Left colon (tissue), 2 donors: ENCODE measurements at regions not wholly inside any gene's neighbourhood (a gene's known extent, or its start where the extent isn't known, plus 50 kb on each side); places are given as distances from the start of the nearest gene placed in this dataset.
"Not testable (repeated sequence)": the region's sequence is repeated elsewhere in the genome, so short reads cannot be mapped to it uniquely, and the experiment has no call there.

Experiments used
- ATAC-seq: fragments of 200-7000 bp; cut with Tn5 transposase; one replicate; pipeline ENCODE4 v1.9.1; 2020; ENCODE audit warnings: mild to moderate bottlenecking, moderate library complexity
- DNase-seq, 2 donors: peaks; one replicate each; pipeline ENCODE4 v3.0.0-alpha.2; 2020
- intact Hi-C, 2 donors: fragments of 100-400 bp; cut with DNase I in 1 of 2; cut with micrococcal nuclease in 1 of 2; formaldehyde crosslinking; loops; one replicate each; pipeline versions ENCODE4 v1.11.2 to v1.14.0; 2022; cut with DNase I, micrococcal nuclease
- donor health status: DM: no; HTN: no; CAD: no.
- donor health status: DM: yes; HTN: yes; CAD: no.

- intact Hi-C loops, DNase-seq, ATAC-seq: not testable (repeated sequence)
These were observed 166.6 kb downstream of the GOLGA6L4 start for GRCh38 chr15:84401891-84402840.

- ATAC-seq, result no peak
- no peak for DNase-seq
- intact Hi-C loops, result no loop called here
These were observed 167.5 kb downstream of the GOLGA6L4 start for GRCh38 chr15:84402856-84403608.

DNA sequence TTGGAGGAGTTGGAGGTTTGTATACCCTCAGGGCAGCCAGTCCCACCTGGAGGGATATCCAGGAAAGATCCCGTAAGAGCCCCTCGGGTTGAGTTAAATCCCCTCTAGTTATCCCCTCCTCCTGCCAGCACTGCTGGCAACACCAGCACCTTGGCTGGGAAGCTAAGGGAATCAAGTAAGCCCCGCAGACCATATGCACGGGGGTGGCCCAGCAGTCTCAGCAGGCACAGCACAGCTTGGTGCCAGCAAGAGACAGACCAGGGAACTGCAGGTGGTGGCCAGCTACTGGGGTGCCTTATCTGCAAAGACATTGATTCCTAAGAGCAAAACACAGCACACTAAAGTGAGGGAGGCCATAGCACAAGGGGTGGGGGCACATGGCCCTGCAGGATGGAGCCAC, 173.8 kb downstream of the GOLGA6L4 start:
- intact Hi-C loops, ATAC-seq, DNase-seq: not testable (repeated sequence)

- ATAC-seq, intact Hi-C loops, DNase-seq: not testable (repeated sequence)
These were observed 179.2 kb upstream of the ZSCAN2 start for GRCh38 chr15:84421513-84422181.

GRCh38 chr15:84425327-84425726, 175.5 kb upstream of the ZSCAN2 start:
- ATAC-seq, intact Hi-C loops, DNase-seq: not testable (repeated sequence)

- ATAC-seq, intact Hi-C loops, DNase-seq: not testable (repeated sequence)
These were observed 127.4 kb upstream of the ZSCAN2 start for GRCh38 chr15:84473305-84473877.

DNA sequence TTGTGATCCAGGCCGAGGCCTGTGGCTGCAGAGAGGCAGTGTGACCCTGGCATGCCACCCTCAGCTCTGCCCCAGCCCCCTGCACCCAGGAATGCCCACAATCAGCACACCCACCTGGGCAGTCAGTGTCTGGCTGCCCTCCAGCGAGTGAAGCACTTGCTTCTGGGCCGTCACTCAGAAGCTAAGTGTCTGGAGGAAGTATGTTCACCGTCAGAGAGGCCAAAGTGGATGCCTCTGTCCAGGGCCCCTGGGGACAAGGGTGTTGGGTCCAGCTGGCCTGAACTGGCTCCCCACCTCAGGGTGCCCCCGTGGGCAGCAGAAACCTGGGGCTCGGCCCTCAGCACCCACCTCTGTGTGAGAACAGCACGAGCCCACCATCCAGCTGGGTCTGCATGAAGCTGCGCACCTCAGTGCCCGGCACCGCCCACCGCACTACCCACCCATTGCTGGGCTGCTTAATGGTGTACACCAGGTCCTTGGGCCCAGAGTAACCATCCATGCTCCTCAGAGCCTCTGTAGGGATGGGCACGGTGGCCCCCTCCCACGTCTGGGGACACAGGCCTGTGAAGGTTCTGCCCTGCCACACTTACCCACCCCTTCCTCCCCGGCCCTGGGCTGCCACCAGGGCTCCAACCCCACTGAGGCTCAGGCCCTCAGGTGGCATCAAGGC, 124.3 kb upstream of the ZSCAN2 start:
- intact Hi-C loops, DNase-seq: not testable (repeated sequence)
- ATAC-seq, result peak; percentile 21

DNA sequence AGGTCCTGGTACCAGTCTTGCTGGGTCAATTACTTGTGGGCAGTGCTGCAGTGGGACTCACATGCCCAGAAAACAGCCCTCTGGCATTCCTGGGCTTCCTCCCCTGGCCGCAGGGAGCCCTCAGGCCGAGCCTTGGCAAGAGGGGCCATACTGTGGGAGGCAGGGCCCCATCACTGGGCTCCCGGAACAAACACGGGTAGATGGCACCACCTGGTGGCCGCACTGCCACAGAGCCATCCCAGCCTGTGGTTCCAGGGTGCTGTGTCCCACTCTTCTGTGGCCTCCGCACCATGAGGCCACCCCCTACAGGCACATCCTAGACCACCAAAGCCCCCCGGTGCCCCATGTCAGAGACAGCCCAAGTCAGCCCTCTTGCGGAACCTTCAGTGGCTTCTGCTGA, 123.3 kb upstream of the ZSCAN2 start:
- peak; percentile 95 for ATAC-seq
- intact Hi-C loops, DNase-seq: not testable (repeated sequence)

DNA sequence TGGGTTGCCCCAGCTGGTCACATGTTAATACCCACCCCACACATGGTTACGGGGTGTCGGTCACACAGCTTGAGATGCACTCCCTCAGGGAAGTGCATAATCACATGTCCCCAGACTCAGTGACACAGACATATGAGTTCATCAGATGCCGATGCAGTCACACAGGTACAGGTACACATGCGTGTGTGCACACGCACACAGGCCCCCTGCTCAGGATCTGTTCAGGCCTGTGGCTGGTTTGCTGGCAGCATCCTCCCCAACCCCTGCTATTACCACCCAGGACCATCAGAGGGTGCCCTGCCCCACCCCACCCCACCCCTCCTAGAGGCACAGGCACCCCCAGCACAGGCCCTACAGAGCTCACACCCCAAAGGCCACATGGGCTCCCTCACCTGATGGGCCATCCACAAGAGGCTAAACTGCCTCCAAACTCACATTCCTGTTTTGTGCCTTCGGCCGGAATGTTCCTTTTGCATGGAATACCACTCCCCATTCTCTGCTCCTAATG, 120.6 kb upstream of the ZSCAN2 start:
- ATAC-seq, intact Hi-C loops, DNase-seq: not testable (repeated sequence)

GRCh38 chr15:84483859-84484258, 117.0 kb upstream of the ZSCAN2 start:
- ATAC-seq, DNase-seq, intact Hi-C loops: not testable (repeated sequence)

- intact Hi-C loops, ATAC-seq: not testable (repeated sequence)
- DNase-seq, result peak; percentile 23 to 25
These were observed 100.5 kb upstream of the ZSCAN2 start for GRCh38 chr15:84500165-84500889.

DNA sequence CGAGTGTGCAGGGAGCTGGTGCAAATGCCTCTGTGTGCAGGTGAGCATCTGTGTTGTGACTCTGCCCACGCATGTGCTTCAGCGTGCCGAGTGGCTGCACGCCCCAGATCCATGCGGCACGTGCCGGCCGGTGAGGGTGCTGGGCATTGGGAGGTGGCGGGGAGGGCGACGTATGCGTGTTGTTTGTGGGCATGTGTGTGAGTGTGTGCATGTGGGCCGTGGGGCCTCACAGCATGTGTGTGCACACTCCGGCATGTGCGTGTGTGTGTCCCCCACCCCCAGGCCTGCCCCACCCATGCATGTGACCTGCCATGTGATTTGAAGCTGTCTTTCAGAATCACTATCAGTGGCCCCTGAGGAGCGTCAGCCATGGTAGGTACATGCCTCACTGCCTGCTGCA, 97.7 kb upstream of the ZSCAN2 start:
- intact Hi-C loops, ATAC-seq: not testable (repeated sequence)

GRCh38 chr15:84505552-84505951, 95.3 kb upstream of the ZSCAN2 start:
- intact Hi-C loops, DNase-seq, ATAC-seq: not testable (repeated sequence)

More for the DNA sequence above, 97.7 kb upstream of the ZSCAN2 start:
- not testable (repeated sequence) for DNase-seq

- DNase-seq, ATAC-seq, intact Hi-C loops: not testable (repeated sequence)
These were observed 88.5 kb upstream of the ZSCAN2 start for GRCh38 chr15:84512324-84512723.

DNA sequence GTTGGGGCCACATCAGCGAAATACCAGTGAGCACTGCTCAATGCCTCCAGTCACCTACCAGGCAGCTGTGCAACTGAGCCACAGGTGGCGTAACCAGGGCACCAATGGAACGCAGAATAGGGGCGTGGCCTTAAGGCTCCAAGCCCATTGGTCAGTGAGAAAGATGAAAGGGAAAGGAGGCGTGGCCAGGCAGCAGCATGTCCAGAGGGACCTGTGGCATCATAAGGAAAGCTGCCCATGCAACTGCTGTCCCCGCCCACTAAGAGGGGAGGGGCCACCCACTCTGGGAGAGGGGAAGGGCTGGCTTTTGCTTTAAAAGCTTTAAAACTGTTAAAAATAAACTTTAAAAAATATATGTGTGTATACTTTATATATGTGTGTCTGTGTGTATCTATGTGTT, 84.0 kb upstream of the ZSCAN2 start:
- intact Hi-C loops, ATAC-seq, DNase-seq: not testable (repeated sequence)

DNA sequence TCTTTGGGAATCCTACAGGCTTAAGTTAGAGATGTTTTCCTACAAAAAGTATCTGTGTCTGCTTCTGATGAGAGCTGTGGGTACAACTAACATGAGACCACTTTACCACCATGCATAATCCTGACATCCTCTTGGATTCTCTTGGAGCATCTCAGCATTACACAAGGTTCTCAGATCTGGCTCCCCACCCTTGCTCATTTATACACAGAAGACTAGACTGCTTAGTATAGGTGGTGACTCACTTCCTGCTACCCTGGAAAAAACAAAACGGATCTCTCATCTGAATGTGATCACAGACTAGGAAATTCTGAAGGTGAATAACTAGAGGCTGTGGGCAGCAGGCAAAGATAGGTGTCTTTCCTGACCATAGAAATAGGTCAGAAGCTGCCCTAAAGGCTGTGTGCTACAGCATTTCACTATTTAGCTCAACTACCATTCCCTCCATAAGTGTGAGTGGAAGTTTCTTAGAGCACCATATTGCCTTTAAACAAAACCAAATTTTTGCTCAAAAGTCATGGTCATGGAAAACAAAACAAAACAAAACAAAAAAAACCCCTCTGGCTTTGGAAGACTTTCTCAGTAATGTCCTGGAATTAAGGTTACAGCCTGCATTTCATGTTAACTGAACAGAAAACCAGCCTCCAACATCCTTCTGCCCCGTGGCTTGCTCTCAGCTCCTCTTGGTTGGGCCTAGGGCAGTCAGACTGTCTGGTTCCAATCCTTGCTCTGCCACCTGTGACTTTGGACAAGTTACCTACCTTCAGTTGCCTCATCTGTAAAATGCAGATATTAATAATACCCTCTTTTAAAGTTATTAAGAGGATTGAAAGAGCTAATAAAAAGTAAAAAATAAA, 75.1 kb upstream of the ZSCAN2 start:
- ATAC-seq, intact Hi-C loops, DNase-seq: not testable (repeated sequence)
